Endodermal cell (in vitro differentiated cells): ENCODE measurements at regions not wholly inside any gene's neighbourhood (a gene's known extent, or its start where the extent isn't known, plus 50 kb on each side); places are given as distances from the start of the nearest gene placed in this dataset.

Experiments used
- DNase-seq: peaks from one replicate; pipeline ENCODE4 v3.0.0-alpha.2; 2017
- H3K27ac ChIP-seq: 2 replicates; pipeline ENCODE4 v1.5.1; 2013; ENCODE audit warnings: mild to moderate bottlenecking, low read depth, low read length, moderate library complexity
- H3K27me3 ChIP-seq: 2 replicates; pipeline ENCODE4 v1.6.1; 2013; ENCODE audit warnings: mild to moderate bottlenecking, low read length, moderate library complexity; ENCODE audit not compliant: insufficient read depth, control insufficient read depth, poor library complexity, severe bottlenecking
- H3K36me3 ChIP-seq: 2 replicates; pipeline ENCODE4 v1.7.0; 2013; ENCODE audit warnings: mild to moderate bottlenecking, low read length, moderate library complexity; ENCODE audit not compliant: control insufficient read depth, insufficient read depth
- H3K4me1 ChIP-seq: one replicate; pipeline ENCODE4 v1.7.0; 2013; ENCODE audit warnings: low read length; ENCODE audit not compliant: control insufficient read depth, insufficient read depth
- H3K4me3 ChIP-seq: 2 replicates; pipeline ENCODE4 v1.5.1; 2013; ENCODE audit warnings: mild to moderate bottlenecking, low read length, moderate library complexity
- H3K9ac ChIP-seq: 2 replicates; pipeline ENCODE4 v1.6.1; 2013; ENCODE audit warnings: mild to moderate bottlenecking, low read length, moderate library complexity; ENCODE audit not compliant: poor library complexity, severe bottlenecking; ENCODE audit errors: extremely low read depth
- H3K9me3 ChIP-seq: 2 replicates; pipeline ENCODE4 v1.6.1; 2013; ENCODE audit warnings: mild to moderate bottlenecking, low read length, moderate library complexity; ENCODE audit not compliant: control insufficient read depth
- H3K27ac Mint-ChIP-seq: 2 replicates; pipeline ENCODE4 v1.8.0; 2020; ENCODE audit warnings: mixed read lengths
- H3K27me3 Mint-ChIP-seq: 2 replicates; pipeline ENCODE4 v1.8.0; 2021; ENCODE audit warnings: mild to moderate bottlenecking, mixed read lengths; ENCODE audit not compliant: insufficient read depth
- H3K36me3 Mint-ChIP-seq: 2 replicates; pipeline ENCODE4 v1.8.0; 2020; ENCODE audit warnings: low read depth, mixed read lengths
- H3K4me1 Mint-ChIP-seq: 2 replicates; pipeline ENCODE4 v1.8.0; 2020; ENCODE audit warnings: mixed read lengths
- H3K4me3 Mint-ChIP-seq: 2 replicates; pipeline ENCODE4 v1.8.0; 2020; ENCODE audit warnings: mild to moderate bottlenecking, moderate library complexity, mixed read lengths
- H3K9me3 Mint-ChIP-seq: 2 replicates; pipeline ENCODE4 v1.8.0; 2020; ENCODE audit warnings: mild to moderate bottlenecking, mixed read lengths
- CTCF ChIP-seq: fragments of 200-600 bp; sonication (generic); conservative IDR thresholded peaks from 2 replicates; pipeline ENCODE4 v1.5.0; 2021; ENCODE audit warnings: antibody characterized with exemption, mild to moderate bottlenecking
- WGBS, 2 experiments: methylation state at CpG; one replicate each; pipeline versions ENCODE4 v1.1.5 to v1.1.7; 2013; ENCODE audit warnings: missing lambda C conversion rate in 2 of 2, mixed read lengths in 1 of 2; ENCODE audit not compliant: insufficient coverage in 1 of 2, insufficient read length in 1 of 2; 5-methylcytosine and 5-hydroxymethylcytosine counted together

GRCh38 chr4:135282676-135283075 is 1081.1 kb upstream of the PABPC4L start:
- WGBS, 2 experiments: 94% methylated on average over 1 of the region's 1 CpG; no CpG with 5 or more reads in 1 of the 2 experiments
- Histone ChIP-seq H3K27me3 (no peaks in the 10 kb centered on the region), H3K9ac (no peak overlapping the region), H3K27ac (no peak overlapping the region), H3K4me3 (no peak overlapping the region), H3K36me3 (no peaks in the 10 kb centered on the region), H3K4me1 (peaks cover 3% of the 10 kb centered on the region), H3K9me3 (no peaks in the 10 kb centered on the region)
- Mint-ChIP-seq H3K36me3 (no peaks in the 10 kb centered on the region), H3K9me3 (no peaks in the 10 kb centered on the region), H3K27ac (no peak overlapping the region), H3K27me3 (no peaks in the 10 kb centered on the region), H3K4me1 (peaks cover 2% of the 10 kb centered on the region), H3K4me3 (no peak overlapping the region)
- no peak for DNase-seq
- TF ChIP-seq CTCF: no peak

GRCh38 chr4:135281230-135281629 is 1079.6 kb upstream of the PABPC4L start:
- no peak for TF ChIP-seq CTCF
- 95 to 100% methylated on average over 1 to 2 of the region's 3 CpGs for WGBS, 2 experiments
- Mint-ChIP-seq H3K4me1 (peaks cover 9% of the 10 kb centered on the region), H3K36me3 (no peaks in the 10 kb centered on the region), H3K27ac (no peak overlapping the region), H3K4me3 (no peak overlapping the region), H3K9me3 (no peaks in the 10 kb centered on the region), H3K27me3 (no peaks in the 10 kb centered on the region)
- Histone ChIP-seq H3K4me3 (no peak overlapping the region), H3K9me3 (no peaks in the 10 kb centered on the region), H3K4me1 (peaks cover 10% of the 10 kb centered on the region), H3K36me3 (no peaks in the 10 kb centered on the region), H3K27ac (no peak overlapping the region), H3K9ac (no peak overlapping the region), H3K27me3 (no peaks in the 10 kb centered on the region)
- no peak for DNase-seq

GRCh38 chr4:135277980-135278315 is 1076.4 kb upstream of the PABPC4L start:
- Histone ChIP-seq H3K36me3 (no peaks in the 10 kb centered on the region), H3K27ac (no peak overlapping the region), H3K27me3 (no peaks in the 10 kb centered on the region), H3K9ac (no peak overlapping the region), H3K4me1 (peaks cover 10% of the 10 kb centered on the region), H3K4me3 (no peak overlapping the region), H3K9me3 (no peaks in the 10 kb centered on the region)
- 80 to 82% methylated on average over 2 of the region's 2 CpGs for WGBS, 2 experiments
- no peak for TF ChIP-seq CTCF
- Mint-ChIP-seq H3K36me3 (no peaks in the 10 kb centered on the region), H3K4me1 (peaks cover 9% of the 10 kb centered on the region), H3K4me3 (no peak overlapping the region), H3K27me3 (no peaks in the 10 kb centered on the region), H3K27ac (no peak overlapping the region), H3K9me3 (no peaks in the 10 kb centered on the region)
- no peak for DNase-seq
